Fibroblast of skin of right biceps (primary cell): ENCODE measurements at regions not wholly inside any gene's neighbourhood (a gene's known extent, or its start where the extent isn't known, plus 50 kb on each side); places are given as distances from the start of the nearest gene placed in this dataset.
A peak's percentile ranks its signal among the peaks of the same experiment; 100 is the strongest.
"Not testable (repeated sequence)": the region's sequence is repeated elsewhere in the genome, so short reads cannot be mapped to it uniquely, and the experiment has no call there.

ENCODE experiments used
- DNase-seq: peaks from one replicate; pipeline ENCODE4 v3.0.0-alpha.2; 2013

DNA sequence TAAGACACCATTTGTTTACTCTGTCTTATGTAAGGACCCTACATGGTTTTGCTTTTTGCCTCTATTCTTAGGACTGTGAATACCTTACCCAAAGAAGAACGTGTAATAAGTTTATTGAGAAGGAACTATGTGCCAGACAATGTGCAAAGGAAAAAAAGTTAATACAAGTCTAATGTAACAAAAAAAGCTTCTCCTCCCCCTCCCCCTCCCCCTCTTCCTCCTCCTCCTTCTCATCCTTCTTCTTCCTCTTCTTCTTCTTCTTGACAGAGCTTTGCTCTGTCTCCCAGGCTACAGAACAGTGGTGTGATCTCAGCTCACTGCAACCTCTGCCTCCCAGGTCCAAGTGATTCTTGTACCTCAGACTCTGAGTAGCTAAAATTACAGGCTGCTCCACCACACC lies 50.9 kb upstream of the MITF start:
- DNase-seq, result no peak

DNA sequence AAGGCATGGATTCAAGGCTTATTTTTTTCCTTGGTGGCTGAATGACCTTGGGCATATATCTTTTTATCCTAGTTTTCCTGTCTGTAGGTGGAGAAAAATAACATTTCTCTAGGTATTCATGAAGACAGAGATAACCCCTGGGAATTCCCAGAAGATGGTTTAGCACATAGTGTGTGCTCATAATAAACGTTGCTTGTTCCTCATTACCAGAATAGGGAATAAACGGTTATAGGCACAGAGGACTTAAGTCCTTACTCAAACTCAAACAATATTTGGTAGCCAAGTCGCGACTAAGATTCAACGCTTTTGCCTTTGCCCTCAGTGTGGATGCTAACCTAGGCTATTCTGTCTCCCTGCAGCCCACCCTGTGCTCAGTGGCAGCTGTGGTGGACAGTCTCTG lies 51.6 kb upstream of the MITF start:
- DNase-seq, result no peak

DNA sequence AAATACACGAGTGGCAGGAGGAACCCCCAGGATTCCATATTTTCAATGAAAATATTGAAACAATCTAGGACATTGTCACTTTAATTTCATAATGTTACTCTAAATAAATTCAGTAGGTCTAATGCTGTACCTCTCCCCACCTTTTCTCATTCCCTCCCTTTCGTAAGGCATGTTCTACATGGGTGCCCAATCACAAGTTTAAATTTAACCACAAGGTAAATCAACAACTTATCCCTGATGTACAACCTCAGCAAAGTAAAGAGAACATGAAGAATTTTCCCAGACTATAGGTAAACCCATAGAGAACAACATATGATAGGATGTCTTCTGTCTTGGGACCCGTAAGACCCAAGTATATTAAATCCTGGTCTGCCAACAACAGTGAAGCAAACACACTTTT lies 53.2 kb upstream of the MITF start:
- no peak for DNase-seq

DNA sequence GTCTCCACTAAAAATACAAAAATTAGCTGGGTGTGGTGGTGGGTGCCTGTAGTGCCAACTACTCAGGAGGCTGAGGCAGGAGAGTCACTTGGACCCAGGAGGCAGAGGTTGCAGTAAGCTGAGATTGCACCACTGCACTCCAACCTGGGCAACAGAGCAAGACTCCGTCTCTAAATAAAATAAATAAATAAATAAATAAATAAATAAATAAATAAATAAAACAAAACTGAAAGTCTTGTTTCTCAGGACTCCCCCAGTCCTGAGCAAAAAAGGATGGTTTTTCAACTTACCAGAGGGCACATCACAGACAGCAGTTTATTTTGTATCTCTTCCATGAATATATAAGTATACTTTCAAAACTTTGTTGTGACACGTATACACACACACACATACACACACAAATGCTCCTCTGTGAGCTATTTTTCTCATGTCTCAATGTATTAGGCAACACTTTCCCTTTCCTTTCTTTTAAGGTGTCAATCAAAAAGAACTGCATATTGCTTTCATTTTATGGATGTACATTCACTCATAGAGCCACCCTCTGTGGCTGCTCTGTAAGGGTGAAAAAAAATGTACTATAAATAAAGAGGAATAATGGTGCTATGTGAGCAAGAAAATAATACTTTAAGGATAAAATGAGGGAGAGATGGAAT lies 54.8 kb upstream of the MITF start:
- no peak for DNase-seq

DNA sequence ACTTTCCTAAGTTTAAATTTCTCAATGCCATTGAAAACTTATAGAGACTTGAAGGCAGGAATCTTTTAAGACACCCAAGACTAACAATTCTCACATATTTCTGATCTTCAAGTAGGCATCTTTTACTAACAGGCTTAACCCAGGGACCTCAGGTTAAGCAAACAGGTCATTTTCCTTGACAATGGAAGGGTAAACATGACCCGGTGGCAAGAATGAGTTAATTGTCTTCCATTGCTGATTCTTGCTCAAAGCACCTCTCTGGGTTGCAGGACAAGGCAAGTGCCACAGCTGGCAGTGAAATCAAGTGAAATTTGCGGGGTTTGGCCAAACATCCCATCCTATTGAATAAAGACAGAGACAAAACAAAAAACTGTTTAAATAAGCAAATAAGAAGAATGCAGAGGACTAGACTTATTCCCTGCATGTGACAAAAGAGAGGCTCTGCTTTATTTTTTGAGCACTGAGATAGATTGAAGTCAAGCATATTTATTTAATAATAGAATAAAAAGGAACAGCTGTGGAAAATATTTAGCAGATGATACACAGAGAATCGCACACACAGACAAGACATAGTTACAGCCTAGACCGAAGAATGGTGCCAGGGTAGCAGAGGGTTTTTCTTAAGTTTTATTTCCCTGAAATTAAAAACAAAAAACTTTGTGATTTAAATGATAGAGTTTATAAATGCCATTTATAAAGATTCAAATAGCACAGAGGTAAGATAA lies 56.0 kb upstream of the MITF start:
- DNase-seq, result no peak

DNA sequence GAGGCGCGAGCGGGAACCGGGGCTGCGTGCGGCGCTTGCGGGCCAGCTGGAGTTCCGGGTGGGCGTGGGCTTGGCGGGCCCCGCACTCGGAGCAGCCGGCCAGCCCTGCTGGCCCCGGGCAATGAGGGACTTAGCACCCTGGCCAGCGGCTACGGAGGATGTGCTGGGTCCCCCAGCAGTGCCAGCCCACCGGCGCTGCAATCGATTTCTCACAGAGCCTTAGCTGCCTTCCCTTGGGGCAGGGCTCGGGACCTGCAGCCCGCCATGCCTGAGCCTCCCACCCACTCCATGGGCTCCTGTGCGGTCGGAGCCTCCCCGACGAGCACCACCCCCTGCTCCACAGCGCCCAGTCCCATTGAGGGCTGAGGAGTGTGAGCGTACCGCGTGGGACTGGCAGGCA lies 61.8 kb upstream of the MITF start:
- not testable (repeated sequence) for DNase-seq

DNA sequence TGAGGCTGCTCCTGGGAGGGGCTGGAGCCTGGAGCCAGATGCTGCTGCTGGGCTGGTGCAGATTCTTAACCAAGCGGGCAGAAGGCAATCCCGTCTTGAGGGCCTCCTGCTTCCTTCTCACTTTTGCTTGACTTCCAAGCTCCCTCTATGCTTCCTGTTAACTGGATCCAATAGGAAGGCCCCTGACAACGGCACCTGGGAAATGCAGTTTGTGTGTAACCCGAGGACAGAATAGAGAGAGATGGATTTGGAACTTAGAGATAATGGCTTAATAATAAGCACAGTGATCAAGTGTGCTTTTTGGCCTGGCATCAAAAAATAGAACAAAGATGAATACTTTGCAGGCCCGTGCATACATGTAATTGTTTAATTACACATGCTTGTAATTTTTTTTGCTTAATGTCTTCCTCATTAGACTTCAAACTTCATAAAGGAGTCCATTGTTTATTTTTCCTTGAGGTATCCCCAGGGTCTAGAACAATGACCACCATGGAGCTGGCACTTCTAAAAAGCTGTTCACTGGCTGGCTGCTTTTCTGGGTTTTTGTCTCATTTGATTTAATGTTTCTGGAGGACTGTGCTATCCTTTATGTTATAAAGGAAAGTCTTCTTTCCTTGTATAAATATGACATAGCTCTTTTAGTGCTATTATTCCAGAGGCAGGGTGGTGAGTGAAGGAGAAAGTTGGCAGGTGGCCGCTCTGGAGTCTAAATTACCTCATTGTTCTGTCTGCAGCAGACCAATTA lies 63.3 kb upstream of the MITF start:
- DNase-seq, result no peak

DNA sequence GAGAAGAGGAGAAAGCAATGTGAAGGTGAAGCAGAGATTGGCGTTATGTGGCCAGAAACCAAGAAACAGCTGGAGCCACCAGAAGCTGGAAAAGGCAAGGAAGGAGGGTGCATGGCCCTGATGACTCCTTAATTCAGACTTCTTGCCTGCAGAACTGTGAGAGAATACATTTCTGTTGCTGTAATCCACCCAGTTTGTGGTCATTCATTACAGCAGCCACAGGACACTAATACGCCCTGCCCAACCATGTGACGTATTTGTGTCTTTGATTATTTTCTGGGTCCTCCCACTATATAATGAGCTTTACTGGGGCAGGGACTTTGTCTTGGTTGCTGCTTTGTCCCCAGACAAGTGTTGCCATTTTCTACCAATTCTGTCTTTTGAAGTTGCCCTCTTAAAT lies 64.5 kb upstream of the MITF start:
- no peak for DNase-seq

DNA sequence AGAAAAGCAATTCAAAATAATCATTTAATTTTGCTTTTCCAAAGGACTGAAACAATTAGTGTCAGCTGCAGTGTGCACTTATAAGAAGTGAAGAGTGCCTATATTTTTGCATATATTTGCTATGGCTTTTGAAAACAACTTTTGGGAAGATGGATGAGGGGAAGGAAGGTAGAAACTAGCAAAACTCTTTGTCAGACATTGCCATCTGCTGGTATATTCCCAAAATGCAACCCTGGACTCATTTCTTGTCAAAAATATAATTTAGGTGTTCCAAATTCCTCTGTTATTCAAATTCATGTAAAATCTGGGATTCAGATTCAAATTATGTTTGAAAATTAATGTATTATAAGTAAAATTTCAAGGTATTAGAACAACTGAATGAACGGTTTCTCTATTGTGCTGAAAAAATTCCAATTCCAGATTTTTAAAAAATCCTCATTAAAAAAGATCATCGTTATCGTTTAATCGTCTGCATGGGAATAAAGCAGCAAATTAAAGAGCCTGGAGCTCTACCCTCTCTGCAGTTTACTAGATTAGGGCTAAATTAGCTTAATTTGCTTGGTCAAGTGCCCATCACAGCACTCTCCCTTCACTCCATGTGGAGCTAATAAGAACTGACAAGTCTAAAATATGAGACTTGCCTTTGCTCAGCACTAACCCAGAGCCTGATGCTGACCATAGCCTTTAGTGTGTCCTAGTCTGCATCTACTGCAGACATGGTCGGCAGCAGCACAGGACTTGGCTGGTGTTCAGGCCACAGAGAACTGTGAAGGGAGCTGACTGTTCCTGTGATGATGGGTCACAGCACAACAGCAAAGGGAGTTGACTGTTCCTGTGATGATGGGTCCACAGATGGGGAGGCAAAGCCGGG lies 67.9 kb upstream of the MITF start:
- peak; percentile 35 for DNase-seq

DNA sequence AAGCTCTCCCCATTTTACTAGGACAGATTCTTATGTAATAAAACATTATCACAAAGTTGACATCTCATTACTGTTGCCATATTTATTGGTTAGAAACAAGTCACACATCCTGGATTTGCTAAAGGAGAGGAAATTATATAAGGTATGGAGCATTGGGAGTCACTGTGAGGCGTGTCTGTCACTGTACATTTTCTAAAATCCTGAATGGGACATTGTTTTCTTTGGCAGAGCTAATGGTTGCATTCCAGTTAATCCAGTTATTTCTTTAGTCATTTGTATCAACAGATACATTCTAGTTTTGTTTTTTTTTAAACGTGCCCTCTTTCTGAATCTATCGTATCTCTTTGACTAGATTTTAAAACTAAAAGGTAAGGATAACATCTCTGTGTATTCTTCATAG lies 70.2 kb upstream of the MITF start:
- DNase-seq, result no peak

DNA sequence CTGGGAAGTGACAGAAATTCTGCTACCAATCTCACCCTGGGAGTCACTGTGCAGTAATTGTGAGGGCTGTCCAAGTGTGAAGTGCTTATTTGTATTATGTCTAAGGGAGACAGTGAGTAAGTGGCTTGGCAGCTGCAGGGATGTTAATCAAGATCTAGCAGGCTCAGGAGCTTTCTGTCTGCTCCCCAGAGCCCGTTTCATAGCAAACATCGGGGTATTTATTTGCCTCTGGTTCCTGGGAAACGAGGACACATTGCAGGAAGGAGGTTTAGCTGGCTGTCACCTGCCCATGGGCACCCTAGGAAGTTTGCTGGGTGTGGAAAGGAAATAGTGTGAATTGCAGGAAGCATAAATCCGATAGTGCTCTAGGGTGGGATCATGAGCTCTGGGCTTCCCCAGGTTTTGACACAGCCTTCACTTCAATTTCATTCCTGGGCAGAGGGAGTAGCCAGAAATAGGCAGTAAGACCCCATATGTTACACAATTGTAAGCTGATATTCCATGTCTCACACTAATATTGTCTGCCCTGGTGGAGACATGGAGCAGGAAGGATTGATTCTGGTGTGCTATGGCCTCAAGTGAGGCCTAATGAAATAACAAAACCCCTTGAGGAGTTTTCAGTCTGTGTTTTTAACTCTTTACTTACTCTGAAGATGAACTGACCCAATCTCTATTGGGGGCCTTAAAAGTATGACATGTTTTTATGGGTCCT lies 74.1 kb upstream of the MITF start:
- peak; percentile 16 for DNase-seq

DNA sequence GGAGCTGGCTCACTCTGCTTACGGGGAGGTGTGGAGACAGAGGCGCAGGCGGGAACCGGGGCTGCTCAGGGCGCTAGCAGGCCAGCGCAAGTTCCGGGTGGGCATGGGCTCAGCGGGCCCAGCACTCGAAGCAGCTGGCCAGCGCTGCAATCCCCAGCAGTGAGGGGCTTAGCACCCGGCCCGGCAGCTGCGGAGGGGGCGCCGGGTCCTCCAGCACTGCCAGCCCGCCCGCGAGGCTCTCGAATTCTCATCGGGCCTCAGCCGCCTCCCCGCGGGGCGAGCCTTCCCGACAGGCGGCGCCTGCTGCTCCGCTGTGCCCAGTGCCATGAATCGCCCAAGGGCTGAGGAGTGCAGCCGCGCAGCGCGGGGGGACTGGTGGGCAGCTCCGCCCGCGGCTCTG lies 78.6 kb upstream of the MITF start:
- DNase-seq, result no peak

DNA sequence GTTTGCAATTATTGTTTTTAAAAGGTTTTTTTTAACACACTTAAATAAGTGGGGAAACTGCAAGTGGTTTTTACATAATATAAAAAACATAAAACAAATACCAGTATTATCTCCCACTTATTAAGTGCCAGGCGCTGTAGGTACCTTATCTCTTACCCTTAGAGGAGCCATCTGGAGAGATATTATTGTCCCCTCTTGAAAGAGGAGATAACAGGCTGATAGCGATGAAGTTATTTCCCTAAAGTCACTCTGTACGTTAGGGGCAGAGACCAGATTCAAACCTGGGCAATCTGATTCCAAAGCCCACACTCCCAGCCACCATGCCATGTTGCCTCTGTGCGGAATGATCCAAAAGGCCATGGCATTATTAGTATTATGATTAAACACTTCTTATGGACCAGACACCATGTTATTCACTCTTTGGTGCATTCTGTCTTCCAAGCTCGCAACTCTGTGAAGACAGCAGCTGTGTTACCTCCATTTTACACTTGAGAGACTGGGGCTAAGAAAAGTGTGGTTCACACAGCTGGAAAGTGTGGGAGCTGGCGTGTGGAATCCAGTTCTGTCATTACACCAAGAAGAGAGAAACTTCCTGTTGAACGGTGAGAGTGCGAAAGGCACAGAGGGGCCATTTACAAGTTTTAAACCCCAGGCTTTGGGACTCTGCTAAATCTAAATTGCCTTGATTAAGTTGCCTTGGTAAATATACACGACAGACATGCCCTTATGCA lies 79.9 kb upstream of the MITF start:
- DNase-seq, result no peak

DNA sequence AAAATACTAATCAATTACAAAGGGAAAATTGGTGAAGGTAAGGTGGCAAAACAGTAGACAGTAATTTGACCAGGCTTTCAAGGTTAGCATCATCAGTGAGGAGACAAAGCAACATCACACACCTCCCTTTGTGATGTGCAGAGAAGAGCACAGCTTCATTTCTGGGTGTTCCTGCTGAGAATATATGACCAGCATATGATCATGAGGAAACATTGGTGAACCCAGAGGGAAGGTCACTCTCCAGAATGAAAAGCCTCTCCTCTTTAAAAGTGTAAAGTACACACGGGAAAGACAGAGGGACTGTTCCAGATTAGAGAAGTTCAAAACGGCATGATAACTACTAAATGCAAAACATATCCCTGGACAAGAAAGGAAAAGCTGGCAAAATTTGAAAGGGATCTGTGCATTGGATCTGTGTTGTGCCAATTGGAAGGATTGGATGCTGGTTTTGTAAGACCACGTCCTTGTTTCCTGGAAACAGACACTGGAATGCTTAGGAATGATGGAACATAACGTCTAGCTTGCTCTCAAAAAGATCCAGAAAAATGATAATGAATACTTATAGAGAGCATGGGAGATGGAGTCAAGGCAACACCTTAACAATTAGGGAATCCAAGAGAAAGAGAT lies 80.6 kb upstream of the MITF start:
- no peak for DNase-seq

DNA sequence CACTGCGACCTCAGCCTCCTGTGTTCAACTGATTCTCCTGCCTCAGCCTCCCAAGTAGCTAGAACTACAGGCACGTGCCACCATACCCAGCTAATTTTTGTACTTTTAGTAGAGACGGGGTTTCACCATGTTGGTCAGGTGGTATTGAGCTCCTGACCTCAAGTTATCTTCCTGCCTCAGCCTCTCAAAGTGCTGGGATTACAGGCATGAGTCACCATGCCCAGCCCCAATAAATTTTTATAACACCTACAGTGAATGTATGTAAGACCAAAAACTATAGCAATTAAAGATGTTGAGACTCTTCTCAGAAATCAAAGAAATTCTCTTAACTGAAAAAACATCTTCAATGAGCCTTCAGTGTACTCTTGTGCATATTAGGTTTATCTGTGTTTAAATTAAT lies 82.2 kb upstream of the MITF start:
- not testable (repeated sequence) for DNase-seq

DNA sequence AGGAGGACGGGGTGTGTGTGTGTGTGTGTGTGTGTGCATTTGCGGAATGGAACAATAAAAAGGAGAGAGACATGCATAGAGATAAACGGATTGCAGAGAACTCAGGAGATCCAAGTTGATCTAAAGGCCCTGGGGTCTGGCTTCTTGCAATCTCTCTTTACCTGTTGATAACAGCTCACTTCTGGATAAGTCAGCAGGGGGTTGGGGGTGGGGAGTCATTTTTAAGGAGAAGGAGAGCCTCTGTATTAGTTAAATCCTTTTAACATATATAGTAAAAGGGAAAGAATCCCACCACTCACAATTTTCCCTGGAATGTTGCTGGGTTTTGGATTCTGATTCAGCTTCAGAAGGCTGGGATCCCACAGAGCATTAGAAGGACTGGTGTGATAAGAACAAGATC lies 87.5 kb upstream of the MITF start:
- no peak for DNase-seq

DNA sequence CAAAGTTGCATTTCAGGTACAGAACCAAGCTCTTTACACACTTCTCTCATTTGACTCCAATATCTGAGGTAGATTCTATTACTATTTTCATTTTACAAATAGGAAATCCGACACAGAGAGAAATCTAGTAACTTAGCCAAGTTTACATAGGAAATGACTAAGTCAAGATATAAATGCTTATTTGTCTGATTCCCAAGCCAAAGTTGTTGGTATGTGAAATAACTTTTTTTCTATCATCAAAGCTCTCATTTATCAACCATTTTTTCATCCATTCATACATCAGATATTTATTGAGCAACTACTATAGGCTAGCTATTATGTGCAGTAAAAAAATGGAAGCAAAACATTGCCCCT lies 89.2 kb upstream of the MITF start:
- no peak for DNase-seq

DNA sequence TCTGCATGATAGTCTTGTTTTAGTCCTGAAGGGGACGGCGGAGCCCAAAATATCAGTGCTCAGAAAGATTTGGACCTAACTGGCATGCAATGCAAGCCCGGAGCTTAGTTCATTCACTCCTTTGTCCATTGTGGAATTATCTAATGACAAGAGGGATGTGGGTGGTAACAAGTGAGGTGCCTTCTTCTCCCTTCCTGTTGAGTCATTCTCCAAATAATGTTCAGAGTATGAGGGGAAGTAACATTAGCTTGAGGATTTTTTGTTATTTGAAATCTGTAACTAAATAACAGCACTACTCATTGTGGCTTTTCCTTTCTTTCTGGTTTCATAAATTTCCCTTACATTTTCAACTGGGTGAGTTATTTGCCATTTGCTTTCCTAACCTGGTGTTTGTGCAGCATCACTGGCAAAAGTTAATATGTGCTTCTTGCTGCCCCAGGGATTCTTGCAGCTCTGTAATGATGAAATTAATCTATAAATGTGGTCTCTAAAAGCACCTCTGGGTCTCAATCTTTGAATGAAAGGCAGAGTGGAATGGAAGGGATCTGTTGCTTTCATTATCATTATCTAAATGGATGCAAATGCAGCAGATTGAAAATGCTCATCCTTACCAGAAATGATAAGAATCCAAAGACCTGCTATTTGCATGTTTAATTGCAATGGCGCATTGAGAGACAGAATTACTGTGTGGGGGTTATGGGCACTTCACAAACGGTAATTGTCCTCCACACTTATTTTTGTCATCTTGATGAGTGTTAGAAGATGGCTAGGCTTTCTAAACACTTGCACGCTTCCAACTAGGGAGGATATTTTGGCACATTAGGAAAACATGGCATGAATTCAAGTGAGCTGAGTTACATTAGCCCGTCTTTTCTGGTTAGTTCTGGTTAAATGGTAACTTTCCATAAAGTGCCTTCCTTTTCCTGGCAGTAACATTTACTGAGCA lies 89.9 kb upstream of the MITF start:
- DNase-seq, result peak; percentile 17

DNA sequence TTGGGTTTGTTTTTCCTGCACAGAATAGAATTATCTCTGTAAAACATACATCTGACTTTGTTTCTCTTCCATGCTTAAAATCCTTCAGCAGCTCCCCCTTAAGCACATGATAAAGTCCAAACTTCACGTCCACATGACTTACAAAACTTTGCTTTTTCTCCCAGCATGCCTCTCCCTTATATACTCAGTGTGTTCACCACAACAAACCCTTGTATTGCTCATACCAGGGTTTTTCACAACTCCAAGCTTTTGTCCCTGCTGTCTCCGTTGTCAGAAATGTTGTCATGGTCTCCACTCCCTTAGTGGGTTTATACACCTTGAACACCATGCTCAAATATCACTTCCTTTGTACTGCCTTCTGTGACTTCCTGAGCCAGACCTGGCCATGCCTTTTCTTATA lies 91.1 kb upstream of the MITF start:
- no peak for DNase-seq

DNA sequence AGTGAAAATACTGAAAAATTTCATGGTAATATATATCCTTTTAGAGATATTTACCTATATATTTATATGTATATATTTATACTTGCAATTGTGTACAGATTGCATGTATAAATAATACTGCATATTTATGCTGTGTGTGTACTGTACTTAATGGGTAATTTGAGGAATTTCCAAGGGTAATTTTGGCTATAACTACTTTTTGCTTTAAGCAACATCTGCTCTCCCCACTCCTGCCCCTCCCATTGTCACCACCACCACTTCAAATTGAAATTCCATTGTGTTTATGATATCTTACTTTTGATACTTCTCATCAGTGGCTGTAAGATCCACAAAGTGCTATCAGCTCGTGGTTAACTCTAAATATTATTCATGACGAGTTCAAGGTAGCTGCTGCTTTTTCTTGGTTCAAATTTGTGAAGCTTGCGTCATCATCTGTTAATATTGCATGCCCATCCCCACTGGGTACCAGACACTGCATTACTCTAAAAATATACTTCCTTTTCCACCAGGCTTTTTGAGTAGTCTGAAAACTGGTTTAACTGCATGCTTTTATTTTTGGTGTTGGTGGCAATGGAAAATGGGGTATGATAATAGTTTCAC lies 91.7 kb upstream of the MITF start:
- DNase-seq, result peak; percentile 6
